ENCODE measurements at regions not wholly inside any gene's neighbourhood (a gene's known extent, or its start where the extent isn't known, plus 50 kb on each side); places are given as distances from the start of the nearest gene placed in this dataset.
"Not testable (repeated sequence)": the region's sequence is repeated elsewhere in the genome, so short reads cannot be mapped to it uniquely, and the experiment has no call there.

DNA sequence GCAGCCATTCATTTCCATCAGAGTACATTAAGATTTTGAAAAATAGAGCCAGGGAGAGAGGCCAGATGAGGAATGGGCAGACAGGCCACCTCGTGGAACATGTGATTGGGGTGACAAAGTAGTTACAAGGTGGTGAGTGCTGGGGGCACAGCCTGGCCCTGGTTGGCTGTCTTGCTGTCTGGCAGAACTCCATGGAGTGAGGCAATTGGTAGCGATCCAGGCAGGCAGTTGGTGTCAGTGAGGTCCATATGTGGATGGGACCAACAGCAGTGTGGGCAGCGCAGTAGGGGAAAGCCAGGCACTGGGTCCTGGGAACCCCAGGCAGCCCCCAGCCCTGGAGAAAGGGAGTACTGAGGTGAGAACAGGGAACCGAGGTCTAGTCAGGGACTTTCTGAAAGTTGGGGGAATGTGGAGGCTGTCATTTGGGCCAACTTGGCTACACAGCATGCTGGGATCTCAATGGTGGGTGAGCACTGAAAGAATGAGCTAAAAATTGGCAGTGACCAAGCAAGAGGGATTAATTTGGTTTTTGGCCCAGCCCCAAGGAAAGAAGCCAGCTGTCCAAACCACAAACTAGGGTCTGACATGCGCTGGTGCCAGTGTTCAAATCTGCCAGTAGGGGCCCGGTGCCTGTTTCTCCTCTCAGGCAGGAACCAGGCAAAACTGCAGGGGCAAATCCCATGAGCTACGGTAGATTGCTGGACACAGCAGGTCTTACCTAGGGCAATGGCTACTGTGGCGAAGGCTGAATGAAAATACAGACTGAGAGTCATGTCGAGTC lies 61.4 kb upstream of the E2F3 start:
- TF ChIP-seq POLR2A (IDR thresholded peaks at IDR 0.05; ENCODE audit: low read length) (no peak), GATA1 (IDR thresholded peaks at IDR 0.05; ENCODE audit: low read depth, low read length) (no peak)
- DNase-seq: no peak

DNA sequence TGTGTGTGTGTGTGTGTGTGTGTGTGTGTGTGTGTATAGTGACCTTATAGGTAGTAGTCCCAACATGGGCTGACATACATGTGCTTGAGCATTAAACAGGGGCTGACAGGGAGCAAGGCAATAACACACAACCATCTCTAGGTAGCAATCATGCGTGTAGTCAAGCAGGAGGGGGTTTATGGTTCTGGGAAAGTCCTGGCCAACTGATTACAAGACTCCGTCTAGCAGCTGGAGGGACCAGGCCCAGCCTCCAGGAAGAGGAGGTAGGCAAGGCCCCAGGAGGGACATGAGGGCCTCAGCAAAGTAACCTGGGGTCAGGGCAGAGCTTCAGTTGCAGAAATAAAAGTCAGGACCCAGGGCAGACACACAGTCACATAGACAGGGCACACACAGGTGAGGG lies 60.6 kb upstream of the E2F3 start:
- no peak for DNase-seq
- TF ChIP-seq POLR2A (IDR thresholded peaks at IDR 0.05; ENCODE audit: low read length): no peak
- no peak for TF ChIP-seq GATA1 (IDR thresholded peaks at IDR 0.05; ENCODE audit: low read depth, low read length)

DNA sequence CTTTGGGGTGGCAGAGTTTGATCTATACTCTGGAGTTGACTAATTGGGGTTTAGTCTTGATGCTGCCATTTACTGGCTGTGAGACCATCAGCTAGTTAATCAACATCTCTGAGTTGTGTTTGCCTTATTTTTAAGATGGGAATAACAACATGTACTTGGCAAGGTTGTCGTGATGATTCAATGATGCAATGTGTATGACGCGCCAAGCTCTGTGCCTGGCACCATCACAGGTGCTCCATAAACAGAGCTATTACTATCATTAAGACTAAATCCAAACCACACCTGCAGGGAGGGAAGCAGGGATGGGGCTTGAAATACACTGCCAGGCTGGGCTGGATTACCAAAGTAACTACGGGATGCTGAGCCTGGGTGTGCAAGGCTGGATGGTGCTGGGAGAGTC lies 60.1 kb upstream of the E2F3 start:
- TF ChIP-seq GATA1 (IDR thresholded peaks at IDR 0.05; ENCODE audit: low read depth, low read length) (no peak), POLR2A (IDR thresholded peaks at IDR 0.05; ENCODE audit: low read length) (no peak)
- DNase-seq: no peak

- DNase-seq: not testable (repeated sequence)
These were observed 54.7 kb upstream of the E2F3 start for GRCh38 chr6:20346948-20347347.

DNA sequence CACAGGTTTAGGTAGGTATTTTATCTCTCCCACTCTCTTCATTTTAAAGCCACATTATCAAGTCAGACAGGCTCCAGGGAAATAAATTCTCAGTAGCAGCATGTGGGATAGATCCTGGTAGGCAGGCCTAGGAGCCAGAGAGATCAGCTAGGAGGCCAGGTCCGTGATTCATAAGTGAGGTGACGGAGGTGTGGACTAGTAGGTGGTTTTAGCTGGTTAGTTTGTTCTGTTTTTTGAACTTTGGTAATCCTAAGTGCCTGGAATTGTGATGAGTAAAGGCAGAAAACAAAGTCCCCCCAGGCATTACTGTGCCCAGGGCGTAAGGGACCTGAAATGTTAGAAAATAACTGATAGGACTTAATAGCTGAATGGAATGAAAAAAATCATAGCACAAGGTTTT lies 53.6 kb upstream of the E2F3 start:
- no peak for DNase-seq
- TF ChIP-seq GATA1 (IDR thresholded peaks at IDR 0.05; ENCODE audit: low read depth, low read length) (no peak), POLR2A (IDR thresholded peaks at IDR 0.05; ENCODE audit: low read length) (no peak)

DNA sequence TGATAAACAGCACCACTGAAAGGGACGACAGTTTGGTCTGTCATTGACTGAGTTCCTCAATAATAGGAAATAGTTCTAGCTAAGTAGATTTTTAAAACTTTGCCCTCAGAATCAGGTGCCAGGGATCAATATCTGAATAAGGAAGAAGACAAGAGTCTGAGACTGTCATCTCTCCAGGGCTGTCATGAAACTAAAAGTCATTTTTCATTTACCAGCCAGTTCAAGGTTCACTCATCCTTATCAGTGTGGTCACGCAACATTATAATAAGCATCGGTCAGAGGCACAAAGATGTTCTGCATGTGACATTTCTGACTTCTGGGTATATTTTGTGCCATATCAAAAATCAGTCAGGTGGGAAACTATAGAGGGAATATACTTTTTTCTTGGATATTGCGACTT lies 52.5 kb upstream of the E2F3 start:
- no peak for DNase-seq
- TF ChIP-seq GATA1 (IDR thresholded peaks at IDR 0.05; ENCODE audit: low read depth, low read length) (no peak), POLR2A (IDR thresholded peaks at IDR 0.05; ENCODE audit: low read length) (no peak)

DNA sequence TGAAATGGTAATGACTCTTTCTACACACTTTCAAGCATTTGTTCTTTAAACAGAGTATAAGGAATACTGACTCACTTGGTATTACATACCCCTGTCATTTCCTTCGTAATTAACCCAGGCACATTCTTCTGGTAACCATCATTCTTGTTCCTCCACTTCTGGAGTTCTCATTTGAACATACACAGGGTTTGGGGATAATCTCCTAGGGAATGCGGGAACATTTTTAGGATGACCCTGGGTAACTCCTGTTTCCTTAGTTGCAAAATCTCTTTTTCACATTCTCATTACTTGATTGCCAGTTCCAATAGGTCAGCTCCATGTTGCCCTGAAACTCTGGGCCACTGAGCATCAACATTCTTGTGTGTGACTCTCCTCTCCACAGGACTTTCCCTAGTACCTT lies 51.5 kb upstream of the E2F3 start:
- TF ChIP-seq POLR2A (IDR thresholded peaks at IDR 0.05; ENCODE audit: low read length) (no peak), GATA1 (IDR thresholded peaks at IDR 0.05; ENCODE audit: low read depth, low read length) (no peak)
- DNase-seq: no peak

DNA sequence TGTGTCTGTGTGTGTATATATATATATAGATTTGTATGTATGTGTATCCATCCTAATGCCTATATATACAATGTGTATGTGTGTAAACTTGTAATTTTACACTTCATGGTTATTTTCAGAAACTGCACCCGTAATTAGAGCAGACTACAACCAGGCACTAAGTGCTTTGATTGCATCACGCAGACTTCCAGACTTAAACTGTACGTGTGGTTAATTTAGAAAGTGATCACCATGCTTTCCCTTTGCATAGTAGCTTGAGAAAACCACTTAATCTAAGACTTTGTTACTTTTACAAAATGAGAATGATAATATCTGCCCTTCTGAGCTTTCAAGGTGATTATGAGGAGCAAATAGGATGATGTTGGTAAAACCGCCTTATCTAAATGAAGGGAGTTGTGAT lies 50.1 kb upstream of the E2F3 start:
- DNase-seq: no peak
- TF ChIP-seq GATA1 (IDR thresholded peaks at IDR 0.05; ENCODE audit: low read depth, low read length) (no peak), POLR2A (IDR thresholded peaks at IDR 0.05; ENCODE audit: low read length) (no peak)

All from erythroblast (primary cell).